GM12878 (cell line): ENCODE measurements at regions not wholly inside any gene's neighbourhood (a gene's known extent, or its start where the extent isn't known, plus 50 kb on each side); places are given as distances from the start of the nearest gene placed in this dataset.

Experiments used
- ATAC-seq: fragments of 200-7000 bp; cut with Tn5 transposase; 3 replicates; pipeline ENCODE4 v1.9.1; 2020; ENCODE audit warnings: mild to moderate bottlenecking, moderate library complexity
- BruUV-seq: library from RNA; stranded (reverse); fragments of 400-500 nt; replicated peaks from 2 replicates; lab custom pipeline; 2021; lab: Mats Ljungman, UMichigan
- CTCF ChIA-PET: fragments of 300-600 bp; sonication (Branson Sonifier 250); formaldehyde crosslinking; extraction: SDS; loops from one replicate; lab custom pipeline; 2021; ENCODE audit warnings: inconsistent platforms; lab: Yijun Ruan, JAX
- POLR2A ChIA-PET: fragments of 350-600 bp; formaldehyde crosslinking; extraction: SDS; loops from one replicate; lab custom pipeline; 2021; ENCODE audit warnings: inconsistent platforms; lab: Charles Lee
- RAD21 ChIA-PET: fragments of 300-600 bp; sonication (Branson Sonifier 250); formaldehyde crosslinking; loops from one replicate; lab custom pipeline; 2023; ENCODE audit warnings: antibody characterized with exemption; ENCODE audit not compliant: unreplicated experiment; lab: Charles Lee
- SMC1A ChIA-PET: fragments of 300-600 bp; sonication (Branson Sonifier 250); formaldehyde crosslinking; loops from one replicate; lab custom pipeline; 2023; ENCODE audit not compliant: unreplicated experiment, uncharacterized antibody; lab: Charles Lee
- DNase-seq: peaks from one replicate; pipeline ENCODE4 v3.0.0-alpha.2; 2011; ENCODE audit warnings: low read depth, low spot score
- FAIRE-seq: peaks from 3 replicates; lab custom pipeline; 2011; peaks lifted over from hg19 to GRCh38; lab: Jason Lieb, UNC
- H2AFZ ChIP-seq: 2 replicates; pipeline ENCODE4 v1.6.0; 2011; ENCODE audit warnings: low read depth, low read length, control low read depth; ENCODE audit not compliant: control insufficient read depth
- H3K27ac ChIP-seq: 2 replicates; pipeline ENCODE4 v1.5.1; 2011; ENCODE audit warnings: control low read depth; ENCODE audit not compliant: control insufficient read depth, insufficient read depth
- H3K27me3 ChIP-seq, 2 experiments: replicated peaks in 1 of 2; 2 replicates each; pipeline versions ENCODE4 v1.6.0 to v1.6.1; 2011; ENCODE audit warnings: low read length in 1 of 2; ENCODE audit not compliant: control insufficient read depth in 2 of 2, insufficient read depth in 2 of 2
- H3K36me3 ChIP-seq, 2 experiments: 2 replicates each; pipeline ENCODE4 v1.5.1; 2011; ENCODE audit warnings: low read length in 1 of 2; ENCODE audit not compliant: control insufficient read depth in 2 of 2, insufficient read depth in 2 of 2
- H3K4me1 ChIP-seq: 2 replicates; pipeline ENCODE4 v1.6.1; 2011; ENCODE audit warnings: mild to moderate bottlenecking, low read length, moderate library complexity, mixed read lengths; ENCODE audit not compliant: control insufficient read depth, insufficient read depth
- H3K4me2 ChIP-seq: 2 replicates; pipeline ENCODE4 v1.6.0; 2011; ENCODE audit warnings: control low read depth; ENCODE audit not compliant: control insufficient read depth, insufficient read depth
- H3K4me3 ChIP-seq: fragments of 200-600 bp; sonication (generic); 2 replicates; pipeline ENCODE4 v1.5.1; 2016
- H3K79me2 ChIP-seq: 2 replicates; pipeline ENCODE4 v1.6.0; 2011; ENCODE audit warnings: low read length; ENCODE audit not compliant: control insufficient read depth, insufficient read depth
- H3K9ac ChIP-seq: 2 replicates; pipeline ENCODE4 v1.8.0; 2011; ENCODE audit warnings: low read length, control low read depth, mixed read lengths; ENCODE audit not compliant: control insufficient read depth, insufficient read depth
- H3K9me3 ChIP-seq: replicated peaks from 3 replicates; pipeline ENCODE4 v1.5.1; 2011; ENCODE audit warnings: mild to moderate bottlenecking, low read length; ENCODE audit not compliant: control insufficient read depth, insufficient read depth
- H4K20me1 ChIP-seq: 2 replicates; pipeline ENCODE4 v1.6.0; 2011; ENCODE audit not compliant: control insufficient read depth, insufficient read depth
- BRCA1 ChIP-seq: IDR thresholded peaks from 2 replicates; pipeline ENCODE4 v1.6.1; 2011; ENCODE audit warnings: low read depth, low read length, improper control_type of control experiment
- CBX5 ChIP-seq: sonication (generic); IDR thresholded peaks from 2 replicates; pipeline ENCODE4 v1.6.1; 2016; ENCODE audit warnings: low read depth, moderate library complexity, mild to moderate bottlenecking, inconsistent platforms
- E2F4 ChIP-seq: IDR thresholded peaks from 2 replicates; pipeline ENCODE4 v1.6.1; 2012; ENCODE audit warnings: low read depth, low read length, improper control_type of control experiment
- GATAD2B ChIP-seq: fragments of 450-650 bp; conservative IDR thresholded peaks from 2 replicates; pipeline ENCODE4 v1.6.1; 2017; ENCODE audit warnings: low read depth, mild to moderate bottlenecking, moderate library complexity
- IRF5 ChIP-seq: fragments of 450-650 bp; IDR thresholded peaks from 2 replicates; pipeline ENCODE4 v1.6.1; 2017; ENCODE audit warnings: borderline replicate concordance
- NFYB ChIP-seq: IDR thresholded peaks from 2 replicates; pipeline ENCODE4 v1.6.1; 2011; ENCODE audit warnings: low read depth, mild to moderate bottlenecking, low read length, improper control_type of control experiment, moderate library complexity; ENCODE audit not compliant: insufficient read depth
- SIN3A ChIP-seq: IDR thresholded peaks from 2 replicates; pipeline ENCODE4 v1.6.1; 2012; ENCODE audit warnings: low read depth, low read length, improper control_type of control experiment
- SPI1 ChIP-seq: IDR thresholded peaks from 2 replicates; pipeline ENCODE4 v1.6.1; 2011; ENCODE audit warnings: low read depth, mild to moderate bottlenecking, low read length, moderate library complexity, borderline replicate concordance; ENCODE audit not compliant: insufficient read depth
- TCF12 ChIP-seq: IDR thresholded peaks from 2 replicates; pipeline ENCODE4 v1.6.1; 2011; ENCODE audit warnings: low read depth, mild to moderate bottlenecking, low read length
- ZBTB40 ChIP-seq: fragments of 450-650 bp; IDR thresholded peaks from 2 replicates; pipeline ENCODE4 v1.6.1; 2016; ENCODE audit warnings: mild to moderate bottlenecking, moderate library complexity, borderline replicate concordance
- WGBS: methylation state at CpG from one replicate; pipeline ENCODE4 v1.1.6; 2016; ENCODE audit warnings: low lambda C conversion rate; ENCODE audit not compliant: insufficient replicate concordance, insufficient coverage; ENCODE audit errors: missing lambda C conversion rate; 5-methylcytosine and 5-hydroxymethylcytosine counted together
- in situ Hi-C: fragments of 300-500 bp; cut with MboI; formaldehyde crosslinking; loops from 9 replicates; pipeline ENCODE4 v1.14.3; 2018; ENCODE audit warnings: mixed read lengths
- intact Hi-C: fragments of 100-400 bp; cut with micrococcal nuclease; formaldehyde crosslinking; loops from one replicate; pipeline ENCODE4 v1.14.2; 2022; ENCODE audit not compliant: unreplicated experiment

- H3K27ac ChIP-seq = no peak overlapping the region
- in situ Hi-C loops (no loop called here), intact Hi-C loops (no loop called here)
- TF ChIP-seq GATAD2B (no peak), BRCA1 (no peak), IRF5 (no peak), TCF12 (no peak)
- no peak for FAIRE-seq
- no peak for DNase-seq
- CTCF ChIA-PET = no interaction called here
- H3K36me3 ChIP-seq = no peaks in the 10 kb centered on the region
- no peak overlapping the region for H2AFZ ChIP-seq
- no TSS peak for BruUV-seq
- POLR2A ChIA-PET = interaction anchor here (0.7 kb wide), 1 partner anchor 221 kb away, joined by 4 read pairs; no protein-coding TSS in a partner anchor
- no peaks in the 10 kb centered on the region for H3K79me2 ChIP-seq
- no peaks in the 10 kb centered on the region for H3K4me1 ChIP-seq
- H3K27me3 ChIP-seq = no peaks in the 10 kb centered on the region
- H4K20me1 ChIP-seq = no peaks in the 10 kb centered on the region
- RAD21 ChIA-PET = no interaction called here
- no peak overlapping the region for H3K4me2 ChIP-seq
- 0% methylated on average over 1 of the region's 1 CpG for WGBS
- H3K4me3 ChIP-seq = no peak overlapping the region
- H3K9me3 ChIP-seq = no peaks in the 10 kb centered on the region
- no peak for ATAC-seq
- SMC1A ChIA-PET = no interaction called here
- H3K9ac ChIP-seq = no peak overlapping the region
Measured at GRCh38 chr4:33111117-33111516, 2390.9 kb downstream of the PCDH7 start.

DNA sequence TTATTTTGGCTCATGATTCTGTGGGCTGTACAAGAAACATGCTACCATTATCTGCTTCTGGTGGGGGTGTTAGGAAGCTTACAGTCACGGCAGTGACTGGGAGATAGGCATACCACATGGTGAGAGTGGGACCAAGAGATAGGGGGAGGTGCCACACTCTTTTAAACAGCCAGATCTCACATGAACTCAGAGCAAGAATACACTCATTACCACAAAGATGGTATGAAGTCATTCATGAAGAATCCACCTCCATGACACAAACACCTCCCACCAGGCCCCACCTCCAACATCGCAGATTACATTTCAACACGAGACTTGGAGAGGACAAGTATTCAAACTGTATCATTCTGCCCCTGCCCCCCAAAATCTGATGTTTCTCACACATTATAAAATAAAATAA lies 2396.7 kb downstream of the PCDH7 start:
- ChIA-PET CTCF (no interaction called here), POLR2A (no interaction called here), RAD21 (no interaction called here), SMC1A (no interaction called here)
- in situ Hi-C loops = no loop called here
- Histone ChIP-seq H3K9me3 (no peaks in the 10 kb centered on the region), H3K27me3 (no peaks in the 10 kb centered on the region), H3K36me3 (no peaks in the 10 kb centered on the region), H4K20me1 (no peaks in the 10 kb centered on the region), H3K4me1 (no peaks in the 10 kb centered on the region), H3K27ac (no peak overlapping the region), H3K79me2 (no peaks in the 10 kb centered on the region), H2AFZ (no peak overlapping the region), H3K4me2 (no peak overlapping the region), H3K9ac (no peak overlapping the region), H3K4me3 (no peak overlapping the region)
- FAIRE-seq = no peak
- ATAC-seq = no peak
- DNase-seq = no peak
- BruUV-seq = no TSS peak
- intact Hi-C loops = no loop called here
- 50% methylated on average over 3 of the region's 3 CpGs for whole genome bisulfite sequencing
- TF ChIP-seq E2F4 = no peak
- TF ChIP-seq SPI1 = no peak
- TF ChIP-seq ZBTB40 = no peak
- no peak for TF ChIP-seq CBX5
- TF ChIP-seq NFYB = no peak
- TF ChIP-seq SIN3A = no peak
